Astrocyte of the hippocampus (primary cell): ENCODE measurements at regions not wholly inside any gene's neighbourhood (a gene's known extent, or its start where the extent isn't known, plus 50 kb on each side); places are given as distances from the start of the nearest gene placed in this dataset.
A peak's percentile ranks its signal among the peaks of the same experiment; 100 is the strongest.
"Not testable (repeated sequence)": the region's sequence is repeated elsewhere in the genome, so short reads cannot be mapped to it uniquely, and the experiment has no call there.

Experiments used
- DNase-seq: peaks from one replicate; pipeline ENCODE4 v3.0.0; 2011; ENCODE audit warnings: low read depth, low spot score

- no peak for DNase-seq
Observed at GRCh38 chr15:87538327-87538834, 718.2 kb downstream of the NTRK3 start.

DNA sequence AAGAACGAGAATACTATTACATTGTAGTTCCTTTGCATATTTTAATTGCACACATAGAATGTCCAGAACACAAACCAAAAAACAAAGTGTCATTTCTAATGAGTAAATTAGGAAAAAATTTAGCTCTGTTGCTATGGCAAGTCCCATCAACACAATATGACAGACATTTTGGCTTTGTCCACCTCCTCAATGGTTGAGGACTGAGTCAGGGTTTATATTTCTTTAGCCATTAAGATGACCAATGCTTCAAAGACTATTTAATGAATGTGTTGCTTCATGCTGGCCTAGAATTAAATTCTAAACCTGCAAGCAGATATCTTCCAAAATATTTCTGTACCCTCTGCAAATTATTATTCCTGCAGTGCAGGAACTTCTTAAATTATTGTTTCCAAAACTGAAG lies 719.2 kb downstream of the NTRK3 start:
- peak; percentile 14 for DNase-seq

- DNase-seq, result not testable (repeated sequence)
Observed at GRCh38 chr15:87533637-87534036, 722.9 kb downstream of the NTRK3 start.

- peak; percentile 14 for DNase-seq
Observed at GRCh38 chr15:87528873-87529272, 727.7 kb downstream of the NTRK3 start.

DNA sequence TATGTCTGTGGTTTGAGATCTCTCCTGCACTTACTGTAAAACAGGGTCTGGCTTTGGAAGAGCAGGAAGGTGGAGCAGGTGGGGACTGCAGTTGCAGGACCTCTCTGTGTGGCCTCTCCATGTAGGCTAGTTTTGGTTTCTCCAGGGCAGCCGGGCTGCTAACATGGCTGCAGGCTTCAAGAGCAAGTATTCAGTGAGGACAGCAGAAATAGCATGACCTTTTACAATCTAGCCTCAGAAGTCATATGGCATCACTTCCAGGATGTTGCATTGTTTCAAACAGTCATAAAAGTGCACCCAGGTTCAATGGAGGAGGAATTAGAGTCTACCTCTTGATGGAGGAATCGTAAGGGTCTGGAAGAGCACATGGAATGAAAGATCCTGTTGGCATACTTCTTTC lies 728.7 kb downstream of the NTRK3 start:
- DNase-seq, result no peak

DNA sequence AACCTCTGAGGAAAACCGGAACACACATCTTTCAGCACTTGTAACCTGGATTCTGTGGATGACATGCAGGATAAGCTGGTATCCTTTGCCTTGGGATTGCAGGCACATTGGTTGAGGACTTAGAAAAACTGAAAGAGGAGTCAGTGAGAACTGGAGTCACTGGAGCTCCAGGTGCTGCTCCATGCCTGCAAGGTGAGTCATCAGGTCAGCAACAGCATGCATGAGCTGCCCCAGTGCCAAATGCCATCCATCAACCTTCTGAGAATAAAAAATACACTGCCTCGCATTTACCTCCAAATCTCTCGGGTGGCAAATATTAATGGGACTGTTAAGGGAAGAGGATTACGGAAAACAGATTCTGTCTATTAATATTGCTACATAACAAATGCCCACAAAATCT lies 729.1 kb downstream of the NTRK3 start:
- DNase-seq, result peak; percentile 67

DNA sequence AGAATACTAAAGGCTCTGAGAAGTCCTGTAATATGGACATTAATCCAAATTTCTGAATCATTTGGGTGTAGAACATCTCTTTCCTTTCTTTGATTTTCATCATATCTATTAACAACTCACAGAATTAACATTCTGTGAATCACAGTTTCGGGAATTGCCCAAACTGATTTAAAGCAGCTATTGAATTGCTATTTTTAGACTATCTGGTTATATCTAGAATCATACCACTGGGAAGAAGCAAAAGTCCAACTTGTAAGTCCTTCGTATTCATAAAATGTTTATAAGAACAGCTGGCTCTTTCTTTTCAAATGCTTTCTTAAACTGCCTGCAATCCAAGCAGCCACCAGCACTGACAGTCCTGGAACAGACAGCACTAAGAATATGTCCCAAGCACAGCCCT lies 733.0 kb downstream of the NTRK3 start:
- no peak for DNase-seq

DNA sequence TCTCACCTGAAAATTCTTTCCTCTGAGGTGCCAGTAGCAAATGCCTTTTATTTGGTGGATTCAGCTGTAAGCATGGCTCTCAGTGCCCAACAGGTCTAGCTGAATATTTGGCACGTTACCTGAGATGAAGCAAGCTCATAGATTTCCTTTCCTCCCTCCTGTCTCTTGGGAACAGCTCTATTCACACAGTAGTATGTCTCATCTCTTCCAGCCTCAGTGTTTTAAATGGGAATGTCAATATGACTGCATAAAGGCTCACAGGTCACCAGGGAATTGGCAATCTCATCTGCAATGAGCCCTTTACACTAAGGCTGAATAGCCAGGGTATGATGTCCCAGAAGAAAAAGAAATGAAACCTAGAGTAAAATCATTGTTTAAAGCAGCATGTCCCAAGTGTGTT lies 733.5 kb downstream of the NTRK3 start:
- no peak for DNase-seq

DNA sequence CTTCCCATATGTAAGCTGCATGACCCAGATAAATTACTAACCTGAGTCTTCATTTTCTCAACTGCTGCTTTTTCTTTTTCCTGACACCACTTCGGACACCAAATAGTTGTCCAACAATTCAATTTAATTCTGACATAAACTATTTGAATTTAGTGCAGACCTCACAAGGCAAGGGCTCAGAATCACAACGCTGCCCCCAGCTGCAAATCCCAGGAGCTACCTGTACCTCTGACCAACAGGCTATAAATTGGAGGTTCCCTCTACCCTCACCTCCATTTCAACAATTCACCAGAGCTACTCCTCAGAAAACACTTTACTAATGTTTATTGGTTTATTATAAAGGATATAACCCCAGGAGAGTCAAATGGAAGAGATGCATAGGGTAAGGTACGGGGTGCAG lies 737.6 kb downstream of the NTRK3 start:
- no peak for DNase-seq

DNA sequence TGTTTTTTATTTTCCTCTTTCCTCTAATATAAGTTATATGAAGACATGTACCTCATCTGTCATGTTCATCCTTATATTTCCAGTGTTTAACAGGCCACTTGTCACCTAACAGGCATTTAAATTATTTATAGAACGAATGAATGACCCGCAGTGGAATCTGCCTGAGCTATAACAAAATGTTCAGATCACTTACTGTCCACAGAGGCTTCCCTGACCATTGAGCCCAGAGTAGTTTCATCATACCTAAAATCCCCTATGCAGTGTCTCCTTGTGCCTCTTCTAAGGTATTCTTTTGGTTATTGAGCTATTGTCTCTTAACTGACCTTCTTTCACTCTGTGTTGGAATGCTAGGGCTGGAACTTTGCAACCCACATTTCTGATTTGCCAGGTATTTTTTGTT lies 748.5 kb downstream of the NTRK3 start:
- DNase-seq, result no peak

GRCh38 chr15:87502173-87502572 lies 754.4 kb downstream of the NTRK3 start:
- DNase-seq, result no peak

GRCh38 chr15:87500240-87500639 lies 756.3 kb downstream of the NTRK3 start:
- no peak for DNase-seq

DNA sequence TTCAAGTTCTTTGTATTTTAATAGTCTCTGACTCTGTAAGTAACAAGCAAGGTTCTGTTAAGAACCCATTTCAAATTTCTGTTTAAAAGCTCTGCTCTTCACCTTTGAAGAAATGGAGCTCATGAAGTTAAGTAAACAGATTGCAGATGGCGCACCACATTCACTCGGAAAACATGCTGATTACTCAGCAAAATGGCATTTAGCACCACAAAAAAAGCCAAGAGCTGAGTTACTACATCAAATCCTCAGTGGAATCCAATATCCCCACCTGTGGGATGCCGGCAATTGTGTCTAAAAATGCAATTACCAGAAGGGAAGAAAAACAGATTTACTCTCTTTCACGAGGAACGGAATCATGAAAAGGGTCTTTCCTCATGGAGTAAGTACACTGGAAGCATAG lies 758.0 kb downstream of the NTRK3 start:
- peak; percentile 89 for DNase-seq

DNA sequence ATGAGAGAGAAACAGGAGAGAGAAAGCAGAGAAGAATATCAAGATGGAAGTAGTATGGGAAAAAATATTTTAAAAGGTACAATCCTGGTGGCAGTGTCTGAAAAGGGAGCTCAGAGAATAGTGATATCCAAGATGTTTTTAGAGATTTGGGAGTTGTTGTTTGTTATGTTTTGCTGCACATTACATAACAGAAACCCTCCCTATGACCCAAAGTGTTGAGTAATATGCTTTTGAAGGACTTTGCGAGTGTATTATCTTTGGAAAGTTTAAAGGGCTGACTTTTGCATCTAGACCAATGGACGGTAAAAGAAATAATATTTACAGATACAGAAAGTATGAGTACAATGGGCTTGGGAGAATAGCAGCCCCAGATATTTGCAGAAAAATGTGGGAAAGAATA lies 759.7 kb downstream of the NTRK3 start:
- no peak for DNase-seq

DNA sequence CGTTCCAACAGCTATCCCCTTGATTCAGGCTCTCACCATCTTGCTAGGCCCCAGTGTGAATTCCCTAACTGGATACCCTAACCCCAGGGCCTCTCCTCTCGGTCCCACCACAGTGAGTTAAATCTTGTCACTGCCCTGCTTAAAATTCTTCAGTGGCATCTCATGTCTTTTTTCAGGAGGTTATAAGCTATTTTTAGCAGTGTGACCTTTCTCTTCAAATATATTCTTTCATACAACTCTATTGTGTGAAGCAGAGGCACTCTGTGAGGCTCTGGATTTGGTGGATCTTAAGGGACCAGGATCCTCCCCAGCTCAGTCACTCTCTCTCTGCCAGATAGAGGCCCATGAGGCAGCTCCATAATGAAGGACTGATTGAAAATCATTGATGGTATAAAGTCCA lies 760.4 kb downstream of the NTRK3 start:
- DNase-seq, result no peak

GRCh38 chr15:87493803-87494202 lies 762.7 kb downstream of the NTRK3 start:
- no peak for DNase-seq

- peak; percentile 59 for DNase-seq
Observed at GRCh38 chr15:87492321-87492720, 764.2 kb downstream of the NTRK3 start.

DNA sequence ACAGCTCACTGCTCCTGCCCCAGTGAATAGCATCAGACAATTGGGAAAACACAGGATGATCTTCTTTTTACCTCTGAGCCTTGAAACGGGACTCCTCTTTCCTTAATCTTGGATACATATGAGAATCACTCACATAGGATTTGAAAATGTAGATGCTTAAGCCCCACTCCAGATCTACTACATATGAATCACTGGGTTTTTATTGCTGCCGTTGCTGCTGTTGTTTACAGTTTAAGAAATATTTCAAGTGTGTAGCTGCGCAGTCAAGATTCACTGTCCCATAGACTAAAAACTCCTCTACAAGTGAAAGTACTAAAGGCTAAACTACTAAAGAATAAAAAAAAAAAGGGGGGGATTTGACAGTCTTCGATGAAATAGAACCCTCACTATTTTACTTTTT lies 765.9 kb downstream of the NTRK3 start:
- no peak for DNase-seq

DNA sequence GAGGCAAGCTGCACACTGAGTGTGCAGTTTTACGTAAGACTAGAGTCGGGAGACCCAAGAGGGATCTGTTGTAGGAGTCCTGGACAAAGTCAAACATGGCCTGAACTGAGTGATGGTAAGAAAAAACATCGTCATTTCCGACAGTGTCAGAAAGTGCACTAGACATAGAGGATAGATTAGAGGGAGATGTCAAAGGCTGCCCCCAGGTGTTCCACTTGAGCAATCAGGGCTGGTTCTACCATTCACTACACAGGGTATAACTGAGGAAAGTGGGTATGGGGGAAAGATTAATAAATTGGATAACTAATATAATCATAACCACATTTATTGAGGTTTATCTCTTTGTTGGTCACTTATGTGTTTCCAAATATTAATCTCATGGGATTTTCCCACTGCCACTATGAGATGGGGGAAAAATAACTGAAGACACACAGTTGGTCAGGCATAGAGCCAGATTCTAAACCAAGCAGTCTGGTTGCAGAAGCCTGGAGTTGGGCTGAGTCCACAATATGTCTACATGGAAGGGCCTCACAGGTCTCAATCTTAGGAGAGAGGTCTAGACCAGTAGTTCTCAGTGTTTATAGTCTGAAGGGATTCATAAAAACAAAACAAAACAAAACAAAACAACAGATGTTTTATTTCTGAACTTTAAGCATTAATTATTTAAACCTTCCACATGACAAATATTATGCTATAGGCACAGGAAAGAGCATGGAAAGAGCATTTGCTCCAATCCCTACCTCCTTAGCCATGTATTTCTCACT lies 766.5 kb downstream of the NTRK3 start:
- no peak for DNase-seq

DNA sequence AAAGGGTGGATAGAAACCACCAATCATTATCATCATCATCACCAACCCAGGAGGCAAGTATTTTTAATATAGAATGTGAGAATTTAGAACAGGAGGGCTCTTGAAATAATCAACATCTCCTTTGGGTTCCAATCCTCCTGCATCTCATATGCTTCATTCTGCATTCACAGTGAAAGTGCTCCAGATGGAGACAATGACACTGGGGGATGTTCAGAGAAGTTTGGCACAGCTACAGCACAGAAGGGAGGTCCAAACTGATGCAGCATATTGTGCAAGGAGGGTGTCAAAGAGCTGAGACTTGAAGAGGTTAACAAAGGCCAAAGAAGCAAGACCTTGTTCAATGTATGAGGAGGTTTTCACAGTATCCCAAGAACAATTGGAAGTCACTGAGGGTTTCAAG lies 767.1 kb downstream of the NTRK3 start:
- no peak for DNase-seq

- DNase-seq, result no peak
Observed at GRCh38 chr15:87487484-87487883, 769.1 kb downstream of the NTRK3 start.

DNA sequence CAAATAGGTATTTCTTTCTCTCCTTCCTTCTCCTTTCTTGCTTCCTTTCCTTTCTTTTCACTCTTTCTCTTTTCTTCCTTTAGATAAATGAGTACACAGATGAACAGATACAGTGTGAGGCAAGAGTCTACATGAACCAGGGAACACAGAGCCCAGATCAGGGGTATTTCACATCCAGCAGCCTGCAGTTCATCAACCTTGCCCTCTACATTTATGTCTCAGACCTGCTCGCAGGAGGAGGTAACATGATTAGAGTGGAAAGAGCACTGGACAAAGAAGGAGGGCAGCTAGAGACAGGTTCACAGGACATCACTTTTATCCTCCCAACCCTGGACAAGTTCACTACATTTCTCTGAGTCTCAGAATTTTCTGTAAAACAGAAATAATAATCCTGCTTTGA lies 773.1 kb downstream of the NTRK3 start:
- no peak for DNase-seq

DNA sequence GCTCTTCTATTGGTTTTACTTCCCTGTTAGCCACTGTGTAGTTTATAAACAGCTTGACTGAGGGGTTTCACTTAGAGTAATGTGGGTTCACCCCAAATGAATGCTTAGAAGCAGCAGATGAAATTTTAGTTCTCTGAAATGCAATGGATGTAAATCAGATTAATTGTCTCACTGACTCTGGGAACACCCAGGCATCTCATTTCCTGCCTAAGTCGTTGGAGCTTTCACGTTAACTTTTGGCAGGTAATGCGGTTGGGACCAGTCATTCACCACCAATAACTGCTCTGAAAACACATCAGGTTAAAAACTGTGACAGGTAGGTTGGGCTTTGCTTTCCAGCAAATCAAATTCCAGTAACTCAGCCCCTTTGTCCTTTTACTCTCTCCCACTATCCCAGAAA lies 775.4 kb downstream of the NTRK3 start:
- DNase-seq, result no peak

GRCh38 chr15:87478687-87479072 lies 777.9 kb downstream of the NTRK3 start:
- DNase-seq, result no peak
